COLO829 (cell line): ENCODE measurements at regions not wholly inside any gene's neighbourhood (a gene's known extent, or its start where the extent isn't known, plus 50 kb on each side); places are given as distances from the start of the nearest gene placed in this dataset.

ENCODE experiments used
- DNase-seq: peaks from one replicate; pipeline ENCODE4 v3.0.0; 2012; ENCODE audit warnings: low spot score

DNA sequence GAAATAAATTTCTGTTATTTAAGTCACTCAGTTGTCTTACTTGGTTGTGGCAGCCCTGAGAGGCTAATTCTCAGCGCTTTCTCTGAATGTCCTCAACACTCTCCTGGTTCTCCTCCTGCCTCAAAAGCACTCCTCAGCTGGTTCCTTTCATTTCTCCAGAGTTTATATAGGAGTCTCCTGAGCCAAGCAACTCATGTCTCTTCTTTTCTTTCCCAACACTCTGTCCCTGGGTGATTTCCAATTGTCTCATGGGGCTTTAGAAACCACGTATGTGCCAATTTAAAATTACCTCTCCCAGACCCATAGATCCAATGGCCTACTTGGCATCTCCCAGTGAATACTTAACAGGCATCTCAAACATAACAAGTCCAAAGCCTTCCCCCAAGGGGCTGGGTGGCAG is 184.3 kb downstream of the TTC32 start:
- DNase-seq, result no peak

DNA sequence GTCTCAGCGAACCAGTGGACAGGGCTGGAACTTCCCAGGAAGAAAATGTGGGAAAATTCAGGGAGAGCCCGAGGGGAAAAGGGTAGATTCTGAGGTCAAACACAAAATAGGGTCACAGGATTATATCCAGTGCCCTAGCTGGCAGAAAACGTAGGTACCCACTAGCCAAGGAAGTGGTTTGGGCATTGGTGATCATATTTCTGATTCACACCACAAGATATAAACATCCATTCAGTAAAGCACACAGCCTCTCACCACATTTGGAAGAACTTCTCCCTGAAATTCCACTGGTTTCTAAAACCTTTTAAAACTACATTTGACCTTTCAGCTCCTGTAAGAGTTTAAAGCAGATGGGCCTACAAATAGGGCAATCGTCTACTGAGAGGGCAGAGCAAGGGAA is 186.9 kb downstream of the TTC32 start:
- DNase-seq, result no peak

DNA sequence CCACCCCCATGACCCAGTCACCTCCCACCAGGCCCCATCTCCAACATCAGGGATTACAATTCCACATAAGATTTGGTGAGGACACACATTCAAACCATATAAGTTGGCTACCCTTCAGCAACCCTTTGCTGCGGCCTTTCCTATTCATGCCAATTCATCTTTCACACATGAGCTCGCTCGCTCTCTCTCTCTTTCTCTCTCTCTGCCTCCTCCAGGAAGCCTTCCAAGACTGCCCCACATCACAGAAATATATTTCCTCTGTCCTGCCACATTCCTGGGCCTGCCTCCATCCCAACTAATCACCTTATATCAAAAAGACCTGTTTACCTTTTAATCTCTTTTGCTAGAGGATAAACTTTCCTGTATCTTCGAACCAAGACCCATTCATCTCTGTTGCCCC is 188.9 kb downstream of the TTC32 start:
- no peak for DNase-seq

GRCh38 chr2:19711470-19712372 is 190.1 kb downstream of the TTC32 start:
- no peak for DNase-seq

GRCh38 chr2:19710230-19710629 is 191.6 kb downstream of the TTC32 start:
- no peak for DNase-seq

DNA sequence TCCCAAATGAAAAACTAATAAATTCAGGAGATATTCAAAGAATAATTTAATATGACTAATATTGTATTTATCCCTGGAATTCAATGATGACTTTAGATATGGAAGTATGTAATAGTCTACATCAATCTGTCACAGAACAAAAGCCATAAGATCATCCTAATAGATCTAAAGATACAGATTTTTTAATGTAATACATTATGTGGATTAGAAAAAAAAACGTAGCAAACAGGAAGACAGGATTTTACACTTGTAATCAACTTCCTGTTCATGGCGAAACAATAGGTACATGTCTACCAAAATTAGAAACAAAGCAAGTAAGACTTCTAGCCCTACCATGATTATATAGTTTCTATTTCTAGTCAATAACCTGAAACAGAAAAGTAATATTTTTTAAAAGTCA is 192.2 kb downstream of the TTC32 start:
- DNase-seq, result no peak

DNA sequence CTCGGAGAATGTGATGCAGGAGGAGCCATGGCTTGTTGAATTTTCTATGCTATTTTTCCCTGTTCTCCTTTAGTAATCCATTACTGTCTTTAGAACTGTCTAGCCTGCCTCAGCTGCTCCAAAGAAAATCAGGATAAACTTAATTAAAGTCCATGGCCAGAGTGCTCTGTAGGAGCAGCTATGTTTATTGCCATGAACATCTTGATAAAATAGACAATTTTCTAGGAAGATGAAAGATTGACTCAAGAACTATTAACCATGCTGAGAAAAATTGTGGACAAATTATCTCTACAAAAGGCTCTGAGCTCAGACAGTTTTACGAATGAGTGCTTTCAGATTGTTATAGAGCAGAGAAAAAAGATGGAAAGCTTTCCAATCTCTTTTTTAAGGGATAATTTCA is 193.0 kb downstream of the TTC32 start:
- DNase-seq, result no peak

- DNase-seq, result no peak
These were observed 195.5 kb downstream of the TTC32 start for GRCh38 chr2:19706332-19706731.

DNA sequence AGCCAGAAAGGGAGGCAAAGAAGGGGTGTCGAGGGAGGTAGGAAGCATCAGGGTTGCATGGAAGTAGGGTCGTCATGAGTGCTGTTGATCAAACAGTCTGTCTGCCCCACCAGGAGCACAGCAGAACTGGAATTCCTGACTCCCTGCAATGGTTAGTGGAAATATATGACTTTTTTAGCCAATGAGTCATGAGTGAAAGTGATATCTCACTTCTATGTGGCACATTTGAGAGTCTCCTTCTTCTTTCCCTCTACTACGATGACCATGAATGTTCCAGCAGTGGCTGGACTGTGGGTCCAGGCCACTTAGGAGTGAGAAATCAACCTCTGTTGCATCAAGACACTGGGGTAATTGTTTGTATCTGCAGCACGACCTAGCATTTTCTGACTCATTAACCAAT is 199.5 kb downstream of the TTC32 start:
- no peak for DNase-seq

DNA sequence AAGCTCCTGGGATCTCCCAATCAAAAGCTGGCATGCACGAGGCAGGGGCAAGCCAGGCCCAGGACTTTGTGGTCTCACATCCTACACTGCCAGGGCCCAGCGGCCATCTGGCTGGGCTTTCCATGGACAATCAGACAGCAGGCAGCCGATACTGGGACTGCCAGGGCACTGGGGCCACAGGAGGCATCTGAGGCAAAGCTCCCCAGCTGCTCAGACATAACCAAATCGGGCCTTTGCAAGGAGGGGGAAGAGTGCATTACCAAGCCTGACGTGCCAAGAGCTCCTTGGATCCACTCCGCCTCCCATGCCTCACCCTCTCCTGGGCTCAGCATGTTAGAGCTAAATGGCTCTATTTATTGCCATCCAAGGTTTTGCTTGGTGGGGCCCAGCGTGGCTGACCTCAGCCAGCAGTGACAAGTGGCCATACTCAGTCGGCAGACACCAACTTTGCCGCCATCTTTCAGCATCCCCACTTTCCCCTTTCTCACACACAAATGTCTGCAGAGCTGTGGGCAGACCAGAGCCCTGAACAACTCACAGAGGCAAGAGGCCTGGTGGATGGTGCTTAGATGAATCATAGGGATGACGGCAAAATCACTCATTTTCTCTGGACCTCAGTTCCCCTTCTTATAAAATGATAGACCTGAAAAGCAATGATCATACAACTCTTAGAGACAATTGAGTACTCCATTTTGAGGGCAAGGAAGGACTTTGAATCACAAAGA is 200.8 kb downstream of the TTC32 start:
- no peak for DNase-seq

DNA sequence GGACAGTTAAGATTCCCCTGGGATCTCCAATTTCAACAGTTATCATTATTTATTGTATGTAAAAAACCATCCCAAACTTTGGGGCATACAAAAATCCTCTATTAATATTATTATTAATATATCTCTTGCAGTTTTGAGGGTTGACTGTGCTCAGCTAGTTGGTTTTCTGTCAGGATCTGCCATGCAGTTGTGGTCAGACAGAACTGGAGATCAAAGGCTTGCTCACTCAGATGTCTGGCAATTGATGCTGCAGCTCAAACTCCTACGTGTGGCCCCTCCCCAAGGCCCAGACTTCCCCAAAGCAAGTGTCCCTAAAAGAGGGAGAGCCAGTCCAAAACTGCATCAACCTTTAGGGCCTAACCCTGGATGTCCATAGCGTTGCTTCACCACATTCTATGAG is 204.7 kb downstream of the TTC32 start:
- DNase-seq, result no peak

GRCh38 chr2:19695706-19696105 is 206.1 kb downstream of the TTC32 start:
- no peak for DNase-seq

DNA sequence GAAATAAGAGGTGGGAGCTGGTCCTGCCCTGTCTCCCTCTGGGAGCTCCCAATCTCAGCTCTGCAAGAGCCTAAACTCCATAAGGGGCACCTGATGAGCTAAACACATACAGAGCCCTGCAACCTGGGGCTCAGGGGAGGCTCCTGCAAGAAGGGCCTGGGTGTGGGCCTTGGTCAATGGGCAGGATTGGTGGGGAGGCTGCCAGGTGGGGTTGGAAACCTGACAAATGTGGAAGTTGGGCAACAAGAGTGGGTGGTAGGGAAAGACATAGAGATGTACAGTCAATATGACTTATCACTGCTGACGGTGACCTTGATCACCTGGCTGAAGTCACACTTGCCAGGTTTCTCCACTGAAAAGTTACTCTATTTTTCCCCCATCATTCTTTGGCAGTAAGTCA is 209.9 kb downstream of the TTC32 start:
- DNase-seq, result no peak

DNA sequence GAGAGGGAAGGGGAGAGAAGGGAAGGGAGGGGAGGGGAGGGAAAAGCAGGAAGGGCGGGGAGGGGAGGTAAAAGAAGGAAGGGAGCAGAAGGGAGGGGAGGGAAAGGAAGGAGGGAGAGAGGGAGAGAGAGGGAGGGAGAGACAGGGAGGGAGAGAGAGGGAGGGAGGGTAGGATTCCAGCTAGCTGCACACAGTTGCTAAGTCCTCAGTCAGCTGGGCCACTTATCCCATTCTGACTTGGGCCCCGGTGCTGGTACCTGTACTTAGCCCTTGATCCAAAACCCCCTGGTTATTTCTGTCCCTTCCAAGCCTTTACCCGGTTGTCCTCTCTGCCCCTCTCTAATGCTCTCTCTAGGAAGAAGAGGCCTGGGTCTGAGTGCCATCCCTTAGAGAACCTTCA is 211.4 kb downstream of the TTC32 start:
- no peak for DNase-seq

DNA sequence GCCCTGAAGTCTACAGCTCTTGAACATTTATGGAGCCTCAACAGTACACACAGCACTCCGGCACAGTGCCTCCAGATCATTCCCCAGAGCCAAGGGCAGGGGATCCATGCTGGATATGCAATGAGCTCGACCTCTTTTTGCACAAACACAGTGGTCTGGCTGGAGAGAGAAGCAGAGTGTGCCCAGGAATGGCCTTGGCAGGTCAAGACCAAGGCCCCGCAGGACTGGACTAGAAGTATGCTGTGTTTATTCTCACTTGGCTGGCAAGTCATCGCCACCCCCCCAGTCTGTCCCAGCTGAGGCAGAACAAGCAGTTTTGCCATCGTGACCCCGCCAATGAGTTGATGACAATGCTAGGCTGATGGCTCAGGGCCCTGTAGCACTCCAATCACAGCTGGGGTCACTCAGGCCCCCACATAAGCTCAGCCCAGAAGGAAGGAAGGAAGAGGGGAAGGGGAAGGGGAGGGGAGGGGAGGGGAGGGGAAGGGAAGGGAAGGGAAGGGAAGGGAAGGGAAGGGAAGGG is 212.1 kb downstream of the TTC32 start:
- no peak for DNase-seq

GRCh38 chr2:19688059-19688458 is 213.7 kb downstream of the TTC32 start:
- no peak for DNase-seq

DNA sequence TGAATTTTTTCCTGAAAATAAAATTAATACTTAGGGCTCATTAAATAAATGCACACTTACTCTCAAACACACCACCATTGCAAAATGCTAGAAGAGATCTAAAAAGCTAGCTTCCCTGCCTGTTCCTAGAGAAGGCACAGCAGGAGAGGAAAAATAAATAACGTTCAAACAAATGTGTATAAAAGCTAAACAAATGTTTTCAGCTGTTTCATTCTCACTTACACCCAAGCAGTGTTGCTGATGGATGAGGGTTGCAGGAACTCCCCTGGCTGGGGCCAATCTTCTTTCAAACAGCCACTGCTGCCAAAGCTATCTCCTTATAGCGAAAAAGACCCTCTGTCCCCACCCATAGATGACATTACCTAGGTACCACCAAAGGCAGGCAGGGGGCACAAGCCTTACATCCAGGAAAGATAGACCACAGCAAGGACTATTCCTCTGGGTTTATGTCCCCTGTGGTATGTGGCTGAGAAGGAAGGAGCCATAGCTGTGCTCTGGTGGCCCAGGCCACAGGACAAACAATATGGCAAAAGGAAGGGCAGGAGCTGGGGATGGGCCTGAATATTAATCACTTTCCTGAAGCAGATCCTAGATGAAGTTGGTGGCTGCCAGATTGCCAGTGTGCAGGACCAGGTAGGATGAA is 214.6 kb downstream of the TTC32 start:
- DNase-seq, result no peak

DNA sequence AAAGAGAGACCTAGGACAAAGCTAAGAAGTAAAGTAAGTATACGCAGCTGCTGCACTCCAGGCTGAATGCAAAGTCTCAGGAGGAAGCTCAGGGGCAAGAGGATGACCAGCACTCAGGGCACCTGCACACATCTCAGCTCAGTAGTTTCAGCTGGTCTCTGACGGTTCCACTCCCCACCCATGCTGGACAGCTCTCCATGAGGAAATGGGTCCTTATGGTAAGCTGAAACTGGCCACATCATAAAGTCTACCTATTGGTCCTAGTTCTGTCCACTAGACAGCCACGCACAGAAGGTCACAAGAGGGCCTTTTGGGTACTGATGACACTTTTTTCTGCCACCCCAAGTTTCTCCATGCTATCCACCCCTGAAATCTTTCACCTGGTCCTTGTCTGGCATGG is 215.3 kb downstream of the TTC32 start:
- no peak for DNase-seq

DNA sequence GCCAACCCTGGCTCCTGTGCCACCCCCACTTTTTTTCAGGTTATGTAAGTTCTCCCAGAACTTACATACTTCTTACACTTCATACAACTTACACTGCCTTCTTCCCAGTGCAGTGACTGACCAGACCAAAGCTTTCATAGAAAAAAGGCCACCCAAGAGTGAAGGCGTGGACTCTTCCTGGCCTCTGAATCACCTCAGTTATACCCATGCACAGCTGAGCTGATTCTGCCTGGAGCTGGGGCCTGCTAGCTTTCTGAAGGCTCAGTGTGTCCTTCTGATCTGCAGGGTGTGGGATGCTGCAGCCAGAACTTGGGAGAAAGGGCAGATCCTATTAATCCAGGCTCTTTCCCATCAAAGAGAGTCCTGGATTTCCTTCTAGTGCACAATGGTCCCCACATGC is 216.1 kb downstream of the TTC32 start:
- no peak for DNase-seq

GRCh38 chr2:19684516-19684915 is 217.3 kb downstream of the TTC32 start:
- DNase-seq, result no peak

DNA sequence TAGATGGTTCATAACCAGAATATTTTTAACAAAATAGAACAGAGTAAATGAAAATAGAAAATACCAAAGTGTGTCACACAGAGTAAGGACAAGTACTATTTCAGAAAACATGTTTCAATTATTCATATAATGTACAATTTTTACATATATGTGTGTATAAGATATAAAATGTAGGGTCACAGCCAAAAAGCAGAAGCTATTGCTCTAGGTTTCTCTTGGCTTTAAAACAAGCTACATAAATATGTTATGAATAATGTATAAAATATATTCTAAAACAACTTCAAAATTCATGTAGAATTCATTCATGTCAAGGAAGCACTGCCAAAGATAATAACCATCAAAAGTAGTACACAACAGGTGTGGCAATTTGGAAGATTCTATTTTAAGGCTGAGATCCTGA is 218.2 kb downstream of the TTC32 start:
- DNase-seq, result no peak

- DNase-seq, result no peak
These were observed 219.3 kb downstream of the TTC32 start for GRCh38 chr2:19682493-19682892.
